Activated T-cell treated with anti-CD3 and anti-CD28 coated beads, Interleukin-2, amount 50 U/mL, for 1 hour (primary cell): ENCODE measurements at regions not wholly inside any gene's neighbourhood (a gene's known extent, or its start where the extent isn't known, plus 50 kb on each side); places are given as distances from the start of the nearest gene placed in this dataset.

Experiments
- DNase-seq: peaks from one replicate; pipeline ENCODE4 v3.0.0-alpha.2; 2020

- no peak for DNase-seq
These were observed 188.6 kb upstream of the SH3BP4 start for GRCh38 chr2:234763002-234763873.

DNA sequence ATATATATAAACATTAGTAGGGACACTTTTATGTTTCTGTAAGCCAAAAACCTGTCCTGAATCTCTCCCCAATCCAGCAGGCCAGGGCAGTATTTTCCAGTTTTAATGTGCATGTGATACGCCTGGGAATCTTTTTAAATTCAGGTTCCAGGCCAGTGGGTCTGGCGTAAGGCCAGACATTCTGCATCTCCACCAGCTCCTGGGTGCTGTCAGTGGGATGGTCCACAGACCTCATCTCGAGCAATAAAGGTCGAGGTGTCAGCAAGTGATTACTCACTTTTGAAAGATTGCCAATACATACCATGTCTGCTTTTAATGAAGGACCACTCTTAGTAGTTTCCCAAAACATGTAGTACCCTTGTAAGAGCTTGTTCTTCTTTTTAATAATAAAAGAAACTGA, 189.9 kb upstream of the SH3BP4 start:
- no peak for DNase-seq

DNA sequence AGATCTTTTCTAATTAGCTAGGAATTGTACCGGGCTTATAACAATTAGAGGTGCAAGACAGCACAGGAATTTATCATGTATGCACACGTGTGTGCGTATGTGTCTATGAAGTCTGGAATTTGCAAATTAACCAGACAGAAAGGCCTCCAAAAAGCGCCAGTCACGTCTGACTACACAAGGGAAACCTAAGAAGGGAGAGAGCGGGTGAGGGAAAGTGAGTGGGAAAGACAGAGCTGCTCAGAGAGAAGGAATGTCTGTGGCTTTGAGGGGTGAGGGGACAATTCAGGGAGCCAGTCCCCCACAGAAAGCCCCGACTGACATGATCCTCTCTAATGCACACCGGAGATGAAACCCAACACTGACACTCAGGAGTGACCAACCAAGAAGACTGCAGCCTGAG, 197.7 kb upstream of the SH3BP4 start:
- no peak for DNase-seq

DNA sequence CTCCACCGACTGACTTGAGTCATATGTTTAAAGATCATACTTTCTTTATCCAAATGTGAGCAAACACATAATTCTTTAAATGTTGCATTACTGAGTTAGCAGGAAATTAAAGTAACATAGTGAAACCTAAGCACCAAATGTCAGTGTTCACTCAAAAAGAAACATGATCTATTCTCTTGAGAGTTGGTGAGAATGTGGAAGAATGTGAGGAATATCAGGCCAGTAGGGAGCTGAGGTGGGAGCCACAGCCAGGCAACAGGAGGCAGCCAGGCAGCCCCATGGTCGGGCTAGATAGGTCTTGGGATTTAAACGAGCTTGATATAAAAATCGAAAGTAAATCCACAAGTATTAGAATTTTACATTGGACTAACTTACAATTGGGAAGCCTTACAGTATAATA, 198.1 kb upstream of the SH3BP4 start:
- DNase-seq: no peak

DNA sequence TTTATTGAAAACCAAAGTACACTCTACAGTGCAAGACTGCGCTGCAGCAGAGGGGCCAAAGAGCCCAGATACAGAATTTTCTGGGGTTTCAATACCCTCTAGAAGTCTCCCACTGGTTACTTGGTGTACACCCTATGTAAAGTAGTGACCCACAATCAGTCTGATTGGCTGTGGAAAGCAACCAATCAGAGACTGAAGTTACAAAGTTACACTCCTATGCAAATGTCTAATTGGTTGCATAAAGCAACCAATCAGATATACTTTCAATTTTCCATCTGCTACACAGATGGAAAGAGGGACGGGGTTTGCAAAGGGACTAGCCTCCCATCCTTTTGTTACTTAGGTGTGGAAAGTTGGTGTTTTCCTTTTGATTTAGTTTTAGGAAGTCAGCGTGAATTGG, 198.9 kb upstream of the SH3BP4 start:
- no peak for DNase-seq

- no peak for DNase-seq
These were observed 200.4 kb upstream of the SH3BP4 start for GRCh38 chr2:234751275-234751973.

DNA sequence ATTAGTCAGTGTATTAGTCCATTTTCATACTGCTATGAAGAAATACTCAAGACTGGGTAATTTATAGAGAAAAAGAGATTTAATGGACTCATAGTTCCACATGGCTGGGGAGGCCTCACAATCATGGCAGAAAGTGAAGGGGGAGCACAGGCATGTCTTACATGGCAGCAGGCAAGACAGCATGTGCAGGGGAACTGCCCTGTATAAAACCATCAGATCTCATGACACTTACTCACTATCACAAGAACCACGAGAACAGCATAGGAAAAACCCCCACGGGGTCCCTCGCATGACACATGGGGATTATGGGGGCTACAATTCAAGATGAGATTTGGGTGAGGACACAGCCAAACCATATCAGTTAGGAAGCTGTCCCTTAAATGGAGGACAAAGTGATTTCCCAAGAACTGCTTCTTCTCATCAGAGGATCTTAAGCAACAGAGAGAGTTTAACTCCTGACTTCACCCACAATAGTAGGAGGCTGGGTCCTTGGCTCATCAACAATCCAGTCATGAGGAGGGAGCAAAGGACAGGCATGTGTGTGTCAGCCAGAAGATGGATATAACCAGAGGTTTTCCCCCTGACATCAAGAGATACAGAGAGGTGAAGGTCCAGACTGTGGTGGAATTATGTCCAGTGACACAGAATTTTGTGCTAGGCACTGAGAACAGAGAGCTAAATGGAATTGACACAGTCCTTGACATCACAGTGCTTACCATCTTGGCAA, 203.8 kb upstream of the SH3BP4 start:
- DNase-seq: no peak

DNA sequence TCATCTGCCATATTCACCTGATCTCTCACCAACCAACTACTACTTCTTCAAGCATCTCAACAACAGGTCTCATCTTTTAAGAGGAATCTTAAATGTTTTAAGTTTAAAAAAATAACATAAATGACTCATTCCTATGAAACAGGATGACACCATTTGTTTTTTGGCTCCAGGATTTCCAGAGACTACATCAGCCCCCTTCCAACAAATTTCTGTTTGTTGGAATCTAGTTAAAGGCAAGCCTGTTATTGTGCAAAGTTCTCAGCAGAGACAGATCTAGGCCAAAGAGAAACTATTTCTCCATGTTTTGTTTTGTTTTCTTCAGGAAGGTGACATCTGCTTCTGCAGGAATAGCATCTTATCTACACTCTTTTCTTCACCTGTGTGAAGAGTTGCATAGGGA, 204.8 kb upstream of the SH3BP4 start:
- no peak for DNase-seq

DNA sequence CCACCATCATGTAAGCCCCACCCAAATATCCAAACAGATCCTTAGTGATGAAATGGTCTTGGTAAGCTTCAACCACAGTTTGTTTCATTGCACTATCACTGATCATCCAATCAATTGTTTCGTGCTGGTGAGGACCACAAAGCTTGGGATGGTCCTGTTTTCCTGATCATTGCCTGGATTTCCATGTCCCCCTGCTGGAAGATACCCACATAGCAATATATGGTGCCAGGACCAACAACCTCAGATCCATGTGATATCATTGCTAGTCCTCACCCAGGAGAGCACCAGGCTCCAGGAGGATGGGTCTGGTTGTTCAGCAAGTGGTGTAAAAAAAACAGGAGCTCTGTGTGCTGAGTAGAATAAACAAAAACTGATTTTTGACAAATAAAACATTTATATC, 206.5 kb upstream of the SH3BP4 start:
- DNase-seq: no peak

- no peak for DNase-seq
These were observed 209.8 kb upstream of the SH3BP4 start for GRCh38 chr2:234741976-234742375.

GRCh38 chr2:234739061-234739460, 212.8 kb upstream of the SH3BP4 start:
- DNase-seq: no peak

DNA sequence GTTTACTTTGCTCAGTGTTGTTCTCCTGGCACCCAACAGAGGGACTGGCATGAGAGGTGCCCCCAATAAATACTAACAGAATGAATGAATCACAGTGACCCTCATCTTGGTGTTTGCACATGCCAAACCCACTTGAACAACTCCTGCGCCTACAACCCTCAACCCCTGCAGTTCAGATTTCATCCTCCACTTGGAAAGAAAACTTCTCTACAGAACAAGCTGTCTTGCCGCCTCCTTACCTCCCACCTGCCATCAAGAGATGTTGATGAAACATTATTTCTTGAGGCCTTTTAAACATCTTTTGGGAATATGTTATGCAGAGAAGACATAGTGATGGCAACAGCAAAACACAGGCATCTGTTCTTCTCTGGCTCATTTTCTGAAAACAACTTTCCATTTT, 216.0 kb upstream of the SH3BP4 start:
- no peak for DNase-seq

GRCh38 chr2:234733795-234734600, 217.8 kb upstream of the SH3BP4 start:
- DNase-seq: no peak

- DNase-seq: no peak
These were observed 218.7 kb upstream of the SH3BP4 start for GRCh38 chr2:234733093-234733489.

- no peak for DNase-seq
These were observed 219.3 kb upstream of the SH3BP4 start for GRCh38 chr2:234732404-234733092.

DNA sequence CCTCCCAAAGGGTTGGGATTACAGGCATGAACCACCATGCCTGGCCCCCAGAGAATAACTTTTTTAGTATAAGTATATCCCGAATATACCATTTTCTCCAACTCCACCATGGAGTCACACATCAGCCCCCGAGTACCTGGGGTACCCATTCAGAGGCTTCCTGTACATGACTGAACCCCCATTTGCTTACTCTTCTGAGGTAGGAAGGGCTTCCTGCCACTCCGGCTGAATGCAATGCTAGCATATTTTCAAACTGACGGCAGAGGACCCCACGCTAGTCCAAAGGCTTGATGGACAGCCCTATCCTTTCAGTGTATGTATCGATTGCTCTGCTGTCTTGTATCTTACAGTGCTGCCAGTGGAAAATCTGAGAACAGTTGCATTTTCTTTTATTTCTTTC, 220.6 kb upstream of the SH3BP4 start:
- no peak for DNase-seq

GRCh38 chr2:234730066-234730640, 221.7 kb upstream of the SH3BP4 start:
- DNase-seq: no peak

- DNase-seq: no peak
These were observed 226.1 kb upstream of the SH3BP4 start for GRCh38 chr2:234725528-234726264.

- DNase-seq: no peak
These were observed 227.0 kb upstream of the SH3BP4 start for GRCh38 chr2:234724850-234725249.

GRCh38 chr2:234723400-234723799, 226.5 kb upstream of the ARL4C start:
- DNase-seq: no peak

DNA sequence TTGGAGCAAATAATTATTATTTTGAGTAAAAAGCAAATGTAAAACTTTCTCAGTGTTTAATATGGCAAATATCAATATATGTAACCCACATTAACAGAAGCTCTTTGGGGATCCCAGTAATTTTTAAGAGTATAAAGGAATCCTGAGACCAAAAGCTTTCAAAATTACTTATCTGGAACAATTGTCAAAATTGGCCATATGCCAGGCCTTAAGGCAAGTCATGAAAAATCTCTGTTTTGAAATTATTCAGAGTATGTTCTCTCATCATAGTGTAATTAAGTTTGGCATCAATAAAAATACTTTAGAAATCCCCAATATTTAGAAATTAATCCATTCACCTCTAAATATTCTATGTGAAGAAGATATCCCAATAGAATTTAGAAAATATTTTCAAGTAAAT, 225.3 kb upstream of the ARL4C start:
- no peak for DNase-seq
